Neural cell (in vitro differentiated cells): ENCODE measurements at regions not wholly inside any gene's neighbourhood (a gene's known extent, or its start where the extent isn't known, plus 50 kb on each side); places are given as distances from the start of the nearest gene placed in this dataset.

Experiments
- H2AFZ ChIP-seq: fragments of 200-600, 300-800 bp; sonication (generic), shearing (Covaris generic); 2 replicates; pipeline ENCODE4 v1.6.0; 2014; ENCODE audit warnings: low read depth, mild to moderate bottlenecking, antibody characterized with exemption, low read length, moderate library complexity
- H3F3A ChIP-seq: fragments of 200-600 bp; shearing (Covaris generic); 2 replicates; pipeline ENCODE4 v1.6.1; 2016; ENCODE audit warnings: mild to moderate bottlenecking, moderate library complexity, mixed read lengths, antibody characterized with exemption, low read length; ENCODE audit not compliant: insufficient read depth, poor library complexity, severe bottlenecking
- H3K27ac ChIP-seq: fragments of 200-600, 300-800 bp; sonication (generic), shearing (Covaris generic); 2 replicates; pipeline ENCODE4 v1.5.1; 2014; ENCODE audit warnings: mild to moderate bottlenecking, low read length, moderate library complexity
- H3K27me3 ChIP-seq: fragments of 300-800, 200-600 bp; sonication (generic), shearing (Covaris generic); 2 replicates; pipeline ENCODE4 v1.6.0; 2014; ENCODE audit warnings: mild to moderate bottlenecking, low read depth, low read length, moderate library complexity; ENCODE audit not compliant: insufficient read depth
- H3K36me3 ChIP-seq: fragments of 300-800, 200-600 bp; sonication (generic), shearing (Covaris generic); 2 replicates; pipeline ENCODE4 v1.5.1; 2014; ENCODE audit warnings: mild to moderate bottlenecking, antibody characterized with exemption, low read length, moderate library complexity; ENCODE audit not compliant: insufficient read depth
- H3K4me2 ChIP-seq: fragments of 300-800, 200-600 bp; sonication (generic), shearing (Covaris generic); 2 replicates; pipeline ENCODE4 v1.6.0; 2014; ENCODE audit warnings: mild to moderate bottlenecking, low read length
- H3K4me3 ChIP-seq: fragments of 300-800, 200-600 bp; sonication (generic), shearing (Covaris generic); 2 replicates; pipeline ENCODE4 v1.5.1; 2014; ENCODE audit warnings: mild to moderate bottlenecking, low read length, moderate library complexity
- H3K79me2 ChIP-seq: fragments of 200-600 bp; shearing (Covaris generic); replicated peaks from 2 replicates; pipeline ENCODE4 v1.6.0; 2014; ENCODE audit warnings: mild to moderate bottlenecking, low read length, moderate library complexity; ENCODE audit not compliant: insufficient read depth
- H3K9ac ChIP-seq: fragments of 300-800, 200-600 bp; sonication (generic), shearing (Covaris generic); 2 replicates; pipeline ENCODE4 v1.6.1; 2016; ENCODE audit warnings: mild to moderate bottlenecking, low read length, mixed read lengths
- H3K9me2 ChIP-seq: fragments of 200-600 bp; shearing (Covaris generic); 2 replicates; pipeline ENCODE4 v1.6.1; 2016; ENCODE audit warnings: mild to moderate bottlenecking, low read length, mixed read lengths; ENCODE audit not compliant: insufficient read depth
- H3K9me3 ChIP-seq: fragments of 200-600, 300-800 bp; sonication (generic), shearing (Covaris generic); 2 replicates; pipeline ENCODE4 v1.6.1; 2016; ENCODE audit warnings: mild to moderate bottlenecking, mixed run types, low read length, moderate library complexity, mixed read lengths
- H4K20me1 ChIP-seq: fragments of 200-600 bp; shearing (Covaris generic); 2 replicates; pipeline ENCODE4 v1.6.1; 2016; ENCODE audit warnings: mild to moderate bottlenecking, mixed run types; ENCODE audit not compliant: insufficient read depth
- EP300 ChIP-seq: fragments of 450-650 bp; conservative IDR thresholded peaks from 2 replicates; pipeline ENCODE4 v1.6.1; 2014; ENCODE audit warnings: antibody characterized with exemption, mild to moderate bottlenecking, moderate library complexity; ENCODE audit not compliant: poor library complexity, severe bottlenecking
- EZH2 ChIP-seq: fragments of 200-600, 300-800 bp; shearing (Covaris generic), sonication (generic); IDR thresholded peaks from 2 replicates; pipeline ENCODE4 v1.6.1; 2014; ENCODE audit warnings: antibody characterized with exemption, low read length, borderline replicate concordance, mild to moderate bottlenecking; ENCODE audit not compliant: insufficient read depth, poor library complexity, severe bottlenecking
- MXI1 ChIP-seq: fragments of 450-650 bp; conservative IDR thresholded peaks from 2 replicates; pipeline ENCODE4 v1.6.1; 2014; ENCODE audit warnings: antibody characterized with exemption, mild to moderate bottlenecking; ENCODE audit not compliant: poor library complexity, severe bottlenecking
- POLR2AphosphoS5 ChIP-seq: IDR thresholded peaks from 2 replicates; pipeline ENCODE4 v1.6.1; 2012
- RAD21 ChIP-seq: fragments of 450-650 bp; conservative IDR thresholded peaks from 2 replicates; pipeline ENCODE4 v1.6.1; 2014; ENCODE audit warnings: antibody characterized with exemption, mild to moderate bottlenecking, moderate library complexity
- SMC3 ChIP-seq: fragments of 450-650 bp; conservative IDR thresholded peaks from 2 replicates; pipeline ENCODE4 v1.6.1; 2014; ENCODE audit warnings: antibody characterized with exemption, mild to moderate bottlenecking, moderate library complexity; ENCODE audit not compliant: poor library complexity
- TAF1 ChIP-seq: IDR thresholded peaks from 2 replicates; pipeline ENCODE4 v1.6.1; 2012; ENCODE audit warnings: low read depth
- TF ChIP-seq, protein P1 (sequence below): fragments of 450-650 bp; IDR thresholded peaks from 2 replicates; pipeline ENCODE4 v1.5.1; 2014; ENCODE audit warnings: antibody characterized with exemption, mild to moderate bottlenecking, moderate library complexity; ENCODE audit not compliant: poor library complexity, severe bottlenecking
- TF ChIP-seq, protein P2 (sequence below): IDR thresholded peaks from 2 replicates; pipeline ENCODE4 v1.6.1; 2012; ENCODE audit warnings: borderline replicate concordance

DNA sequence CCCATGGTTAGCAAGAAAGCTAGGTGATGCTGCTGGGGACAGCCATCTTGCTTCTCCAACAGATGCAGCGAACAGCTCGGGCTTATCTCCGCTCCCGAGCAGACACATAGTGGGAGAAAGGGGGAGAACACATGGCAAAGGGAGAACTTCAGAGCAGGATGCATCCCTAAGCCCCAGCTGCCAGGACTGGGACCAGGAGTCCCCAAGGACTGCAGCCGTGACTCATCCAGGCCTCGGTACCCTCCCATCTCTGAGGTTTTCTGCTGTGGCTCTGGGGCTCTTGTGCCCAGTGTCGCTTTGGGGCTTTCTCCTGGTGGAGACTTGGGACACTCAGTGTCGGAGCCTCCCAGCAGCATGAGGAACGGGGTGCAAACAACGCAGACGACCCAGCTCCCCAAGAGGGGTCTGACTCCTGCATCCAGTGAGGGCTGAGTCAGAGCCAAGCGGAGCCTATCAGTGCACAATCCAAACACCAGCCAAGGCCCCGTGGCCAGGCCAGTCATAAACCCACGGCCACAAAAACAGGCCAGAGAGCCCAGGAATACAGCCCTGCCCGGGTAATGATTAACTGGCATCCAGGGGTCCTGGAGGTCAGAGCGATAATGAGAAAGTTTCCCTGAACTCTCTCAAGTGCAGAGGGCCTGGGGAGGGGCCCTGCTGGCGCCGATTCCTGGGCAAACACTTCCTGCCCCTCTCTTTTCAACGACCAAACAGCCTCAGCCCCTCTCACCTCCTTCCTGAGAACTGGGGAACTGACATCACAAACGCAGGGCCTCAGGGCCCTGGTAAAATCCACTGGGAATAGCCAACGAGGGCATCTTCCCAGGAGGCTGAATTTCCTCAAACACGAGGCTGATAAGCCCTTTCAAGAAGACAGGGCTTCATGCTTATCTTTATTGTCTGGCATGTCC, 202.9 kb downstream of the USP12 start:
- Histone ChIP-seq H3K4me3 (no peak overlapping the region), H3K27ac (no peak overlapping the region), H3K79me2 (no peaks in the 10 kb centered on the region), H3K9me3 (no peaks in the 10 kb centered on the region), H4K20me1 (no peaks in the 10 kb centered on the region), H3K9ac (no peak overlapping the region), H3K27me3 (no peaks in the 10 kb centered on the region), H3K4me2 (no peak overlapping the region), H2AFZ (no peak overlapping the region), H3F3A (no peaks in the 10 kb centered on the region), H3K36me3 (no peaks in the 10 kb centered on the region), H3K9me2 (no peaks in the 10 kb centered on the region)
- TF ChIP-seq EZH2 (no peak), MXI1 (no peak), SMC3 (no peak), EP300 (no peak), TAF1 (no peak), RAD21 (no peak), POLR2AphosphoS5 (no peak)
- TF ChIP-seq, protein P1, sequence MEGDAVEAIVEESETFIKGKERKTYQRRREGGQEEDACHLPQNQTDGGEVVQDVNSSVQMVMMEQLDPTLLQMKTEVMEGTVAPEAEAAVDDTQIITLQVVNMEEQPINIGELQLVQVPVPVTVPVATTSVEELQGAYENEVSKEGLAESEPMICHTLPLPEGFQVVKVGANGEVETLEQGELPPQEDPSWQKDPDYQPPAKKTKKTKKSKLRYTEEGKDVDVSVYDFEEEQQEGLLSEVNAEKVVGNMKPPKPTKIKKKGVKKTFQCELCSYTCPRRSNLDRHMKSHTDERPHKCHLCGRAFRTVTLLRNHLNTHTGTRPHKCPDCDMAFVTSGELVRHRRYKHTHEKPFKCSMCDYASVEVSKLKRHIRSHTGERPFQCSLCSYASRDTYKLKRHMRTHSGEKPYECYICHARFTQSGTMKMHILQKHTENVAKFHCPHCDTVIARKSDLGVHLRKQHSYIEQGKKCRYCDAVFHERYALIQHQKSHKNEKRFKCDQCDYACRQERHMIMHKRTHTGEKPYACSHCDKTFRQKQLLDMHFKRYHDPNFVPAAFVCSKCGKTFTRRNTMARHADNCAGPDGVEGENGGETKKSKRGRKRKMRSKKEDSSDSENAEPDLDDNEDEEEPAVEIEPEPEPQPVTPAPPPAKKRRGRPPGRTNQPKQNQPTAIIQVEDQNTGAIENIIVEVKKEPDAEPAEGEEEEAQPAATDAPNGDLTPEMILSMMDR, result no peak
- TF ChIP-seq, protein P2, sequence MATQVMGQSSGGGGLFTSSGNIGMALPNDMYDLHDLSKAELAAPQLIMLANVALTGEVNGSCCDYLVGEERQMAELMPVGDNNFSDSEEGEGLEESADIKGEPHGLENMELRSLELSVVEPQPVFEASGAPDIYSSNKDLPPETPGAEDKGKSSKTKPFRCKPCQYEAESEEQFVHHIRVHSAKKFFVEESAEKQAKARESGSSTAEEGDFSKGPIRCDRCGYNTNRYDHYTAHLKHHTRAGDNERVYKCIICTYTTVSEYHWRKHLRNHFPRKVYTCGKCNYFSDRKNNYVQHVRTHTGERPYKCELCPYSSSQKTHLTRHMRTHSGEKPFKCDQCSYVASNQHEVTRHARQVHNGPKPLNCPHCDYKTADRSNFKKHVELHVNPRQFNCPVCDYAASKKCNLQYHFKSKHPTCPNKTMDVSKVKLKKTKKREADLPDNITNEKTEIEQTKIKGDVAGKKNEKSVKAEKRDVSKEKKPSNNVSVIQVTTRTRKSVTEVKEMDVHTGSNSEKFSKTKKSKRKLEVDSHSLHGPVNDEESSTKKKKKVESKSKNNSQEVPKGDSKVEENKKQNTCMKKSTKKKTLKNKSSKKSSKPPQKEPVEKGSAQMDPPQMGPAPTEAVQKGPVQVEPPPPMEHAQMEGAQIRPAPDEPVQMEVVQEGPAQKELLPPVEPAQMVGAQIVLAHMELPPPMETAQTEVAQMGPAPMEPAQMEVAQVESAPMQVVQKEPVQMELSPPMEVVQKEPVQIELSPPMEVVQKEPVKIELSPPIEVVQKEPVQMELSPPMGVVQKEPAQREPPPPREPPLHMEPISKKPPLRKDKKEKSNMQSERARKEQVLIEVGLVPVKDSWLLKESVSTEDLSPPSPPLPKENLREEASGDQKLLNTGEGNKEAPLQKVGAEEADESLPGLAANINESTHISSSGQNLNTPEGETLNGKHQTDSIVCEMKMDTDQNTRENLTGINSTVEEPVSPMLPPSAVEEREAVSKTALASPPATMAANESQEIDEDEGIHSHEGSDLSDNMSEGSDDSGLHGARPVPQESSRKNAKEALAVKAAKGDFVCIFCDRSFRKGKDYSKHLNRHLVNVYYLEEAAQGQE, result no peak

DNA sequence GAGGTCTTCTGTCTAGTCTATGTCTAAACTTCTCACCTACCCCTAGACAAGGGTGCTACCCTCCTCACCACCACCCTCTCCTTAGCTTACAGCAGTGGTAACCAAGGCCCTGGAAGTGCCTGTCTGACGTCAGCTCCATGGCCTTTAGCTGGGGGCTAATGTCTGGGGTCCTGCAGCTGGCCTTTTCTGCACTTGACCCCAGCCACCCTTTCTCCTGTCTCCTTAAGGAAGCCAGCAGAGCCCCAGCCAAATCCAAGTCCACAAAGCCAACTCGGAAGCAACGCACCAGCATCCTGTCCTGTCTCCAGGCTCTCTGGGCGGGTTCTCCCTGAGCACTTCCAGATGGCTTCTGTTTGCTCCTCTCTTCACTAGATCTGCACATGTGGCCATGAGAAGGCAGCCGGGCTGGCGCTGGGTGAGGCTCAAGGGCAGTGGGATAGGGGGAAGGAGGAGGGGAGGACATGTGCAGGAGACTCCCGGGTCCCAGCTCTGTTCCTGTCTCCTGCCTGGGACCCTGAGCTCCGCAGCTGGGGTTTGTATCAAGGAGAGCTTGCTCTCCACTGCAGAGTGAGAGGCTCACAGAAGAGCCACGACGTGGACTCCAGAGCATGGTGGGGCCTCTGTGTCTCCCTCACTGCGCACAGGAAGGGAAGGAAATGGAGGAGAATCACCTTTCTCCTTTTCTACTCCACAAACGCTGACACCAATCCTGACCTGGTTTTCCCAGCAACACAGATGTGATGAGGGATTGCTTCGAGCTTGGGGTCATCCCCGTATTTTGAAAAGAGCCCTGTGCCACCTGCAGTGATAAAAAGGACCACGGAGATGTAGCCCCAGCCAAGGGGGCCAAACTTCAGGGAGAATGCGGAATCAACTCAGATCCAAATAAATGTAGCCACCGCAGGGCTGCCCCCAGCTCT, 204.2 kb downstream of the USP12 start:
- H4K20me1 ChIP-seq, result no peaks in the 10 kb centered on the region
- no peaks in the 10 kb centered on the region for H3K36me3 ChIP-seq
- H3K4me2 ChIP-seq, result no peak overlapping the region
- no peak overlapping the region for H2AFZ ChIP-seq
- H3K9me2 ChIP-seq, result no peaks in the 10 kb centered on the region
- TF ChIP-seq POLR2AphosphoS5, result no peak
- TF ChIP-seq, protein P2, result no peak
- no peak for TF ChIP-seq EP300
- TF ChIP-seq TAF1, result no peak
- TF ChIP-seq MXI1, result no peak
- no peak for TF ChIP-seq RAD21
- no peak for TF ChIP-seq SMC3
- TF ChIP-seq, protein P1, result no peak
- TF ChIP-seq EZH2, result no peak
- H3K27me3 ChIP-seq, result no peaks in the 10 kb centered on the region
- H3K9ac ChIP-seq, result no peak overlapping the region
- no peak overlapping the region for H3K27ac ChIP-seq
- no peaks in the 10 kb centered on the region for H3F3A ChIP-seq
- no peaks in the 10 kb centered on the region for H3K9me3 ChIP-seq
- no peaks in the 10 kb centered on the region for H3K79me2 ChIP-seq
- no peak overlapping the region for H3K4me3 ChIP-seq
